ENCODE measurements at regions not wholly inside any gene's neighbourhood (a gene's known extent, or its start where the extent isn't known, plus 50 kb on each side); places are given as distances from the start of the nearest gene placed in this dataset.

GRCh38 chr6:112562301-112563231, 215.4 kb downstream of the RFPL4B start:
- POLR2A ChIA-PET: no interaction called here
- H3K27me3 ChIP-seq (ENCODE audit: control insufficient read depth, insufficient read depth, low read length): no peaks in the 10 kb centered on the region
- no peak overlapping the region for H3K4me3 ChIP-seq (ENCODE audit: low read depth in 2 of 2, low read length in 2 of 2)
- CTCF ChIA-PET: no interaction called here
- H3K36me3 ChIP-seq (ENCODE audit: control insufficient read depth, insufficient read depth, low read length): no peaks in the 10 kb centered on the region
- H3K27ac ChIP-seq (ENCODE audit: low read length): no peak overlapping the region
- no peaks in the 10 kb centered on the region for H3K9me3 ChIP-seq (ENCODE audit: control insufficient read depth, insufficient read depth, low read depth, low read length)
- in situ Hi-C loops (cut with HindIII; ENCODE audit: low pct_unique_long_range_greater_than_20kb, low sequenced_read_pairs) (no loop called here), intact Hi-C loops (cut with micrococcal nuclease; ENCODE audit: unreplicated experiment) (no loop called here)
- TF ChIP-seq CTCF (IDR thresholded peaks at IDR 0.05) (no peak), TCF7L2 (IDR thresholded peaks at IDR 0.05; ENCODE audit: low read depth, low read length) (no peak), SIN3A (IDR thresholded peaks at IDR 0.05; ENCODE audit: borderline replicate concordance, insufficient read depth, low read depth, low read length) (no peak), POLR2AphosphoS5 (IDR thresholded peaks at IDR 0.05; ENCODE audit: low read depth, low read length) (no peak)
- TF ChIP-seq, protein P1, sequence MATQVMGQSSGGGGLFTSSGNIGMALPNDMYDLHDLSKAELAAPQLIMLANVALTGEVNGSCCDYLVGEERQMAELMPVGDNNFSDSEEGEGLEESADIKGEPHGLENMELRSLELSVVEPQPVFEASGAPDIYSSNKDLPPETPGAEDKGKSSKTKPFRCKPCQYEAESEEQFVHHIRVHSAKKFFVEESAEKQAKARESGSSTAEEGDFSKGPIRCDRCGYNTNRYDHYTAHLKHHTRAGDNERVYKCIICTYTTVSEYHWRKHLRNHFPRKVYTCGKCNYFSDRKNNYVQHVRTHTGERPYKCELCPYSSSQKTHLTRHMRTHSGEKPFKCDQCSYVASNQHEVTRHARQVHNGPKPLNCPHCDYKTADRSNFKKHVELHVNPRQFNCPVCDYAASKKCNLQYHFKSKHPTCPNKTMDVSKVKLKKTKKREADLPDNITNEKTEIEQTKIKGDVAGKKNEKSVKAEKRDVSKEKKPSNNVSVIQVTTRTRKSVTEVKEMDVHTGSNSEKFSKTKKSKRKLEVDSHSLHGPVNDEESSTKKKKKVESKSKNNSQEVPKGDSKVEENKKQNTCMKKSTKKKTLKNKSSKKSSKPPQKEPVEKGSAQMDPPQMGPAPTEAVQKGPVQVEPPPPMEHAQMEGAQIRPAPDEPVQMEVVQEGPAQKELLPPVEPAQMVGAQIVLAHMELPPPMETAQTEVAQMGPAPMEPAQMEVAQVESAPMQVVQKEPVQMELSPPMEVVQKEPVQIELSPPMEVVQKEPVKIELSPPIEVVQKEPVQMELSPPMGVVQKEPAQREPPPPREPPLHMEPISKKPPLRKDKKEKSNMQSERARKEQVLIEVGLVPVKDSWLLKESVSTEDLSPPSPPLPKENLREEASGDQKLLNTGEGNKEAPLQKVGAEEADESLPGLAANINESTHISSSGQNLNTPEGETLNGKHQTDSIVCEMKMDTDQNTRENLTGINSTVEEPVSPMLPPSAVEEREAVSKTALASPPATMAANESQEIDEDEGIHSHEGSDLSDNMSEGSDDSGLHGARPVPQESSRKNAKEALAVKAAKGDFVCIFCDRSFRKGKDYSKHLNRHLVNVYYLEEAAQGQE (IDR thresholded peaks at IDR 0.05; ENCODE audit: insufficient read depth in 1 of 2, low read depth in 2 of 2, low read length in 1 of 2): no peak
- no peaks in the 10 kb centered on the region for H3K4me1 ChIP-seq (ENCODE audit: control insufficient read depth, insufficient read depth, low read length)
- no peak for DNase-seq (ENCODE audit: low read depth, low spot score)
- ATAC-seq: no peak
- no TSS peak for BruUV-seq (replicated peaks)

- Histone ChIP-seq H3K27me3 (ENCODE audit: control insufficient read depth, insufficient read depth, low read length) (no peaks in the 10 kb centered on the region), H3K4me3 (ENCODE audit: low read depth in 2 of 2, low read length in 2 of 2) (no peak overlapping the region), H3K4me1 (ENCODE audit: control insufficient read depth, insufficient read depth, low read length) (no peaks in the 10 kb centered on the region), H3K27ac (ENCODE audit: low read length) (no peak overlapping the region), H3K36me3 (ENCODE audit: control insufficient read depth, insufficient read depth, low read length) (no peaks in the 10 kb centered on the region), H3K9me3 (ENCODE audit: control insufficient read depth, insufficient read depth, low read depth, low read length) (no peaks in the 10 kb centered on the region)
- ChIA-PET CTCF (no interaction called here), POLR2A (no interaction called here)
- intact Hi-C loops (cut with micrococcal nuclease; ENCODE audit: unreplicated experiment): no loop called here
- no peak for ATAC-seq
- no peak for DNase-seq (ENCODE audit: low read depth, low spot score)
- no TSS peak for BruUV-seq (replicated peaks)
- in situ Hi-C loops (cut with HindIII; ENCODE audit: low pct_unique_long_range_greater_than_20kb, low sequenced_read_pairs): no loop called here
- TF ChIP-seq SIN3A (IDR thresholded peaks at IDR 0.05; ENCODE audit: borderline replicate concordance, insufficient read depth, low read depth, low read length) (no peak), CTCF (IDR thresholded peaks at IDR 0.05) (no peak), POLR2AphosphoS5 (IDR thresholded peaks at IDR 0.05; ENCODE audit: low read depth, low read length) (no peak), TCF7L2 (IDR thresholded peaks at IDR 0.05; ENCODE audit: low read depth, low read length) (no peak)
- TF ChIP-seq, protein P1 (IDR thresholded peaks at IDR 0.05; ENCODE audit: insufficient read depth in 1 of 2, low read depth in 2 of 2, low read length in 1 of 2): no peak
Measured at GRCh38 chr6:112563368-112563767, 216.2 kb downstream of the RFPL4B start.
